Breast epithelium (tissue), 4 donors: ENCODE measurements at regions not wholly inside any gene's neighbourhood (a gene's known extent, or its start where the extent isn't known, plus 50 kb on each side); places are given as distances from the start of the nearest gene placed in this dataset.

Experiments
- DNase-seq, 2 donors: peaks; one replicate each; pipeline ENCODE4 v3.0.0-alpha.2; 2019; ENCODE audit warnings: low spot score in 2 of 2
- H3K27ac ChIP-seq, 2 donors: fragments of 200-600 bp; sonication (generic) in 1 of 2; one replicate each; pipeline ENCODE4 v1.5.1; 2016 to 2019; ENCODE audit warnings: mild to moderate bottlenecking in 1 of 2
- H3K27me3 ChIP-seq, 2 donors: fragments of 200-600 bp; sonication (generic) in 1 of 2; one replicate each; pipeline versions ENCODE4 v1.5.1 to v1.6.0; 2017 to 2019; ENCODE audit warnings: control low read depth in 1 of 2, mild to moderate bottlenecking in 1 of 2
- H3K36me3 ChIP-seq: fragments of 200-600 bp; one replicate; pipeline ENCODE4 v1.5.1; 2019
- H3K4me1 ChIP-seq, 2 donors: fragments of 200-600 bp; sonication (generic); one replicate each; pipeline ENCODE4 v1.5.1; 2016 to 2019; ENCODE audit warnings: control low read depth in 1 of 2
- H3K4me3 ChIP-seq, 3 donors: fragments of 200-600 bp; sonication (generic); 1 replicate in 2 of 3; 2 replicates in 1 of 3; pipeline ENCODE4 v1.5.1; 2016 to 2019; ENCODE audit warnings: mild to moderate bottlenecking in 3 of 3, moderate library complexity in 2 of 3
- H3K9me3 ChIP-seq, 2 donors: fragments of 200-600 bp; sonication (generic) in 1 of 2; one replicate each; pipeline ENCODE4 v1.5.1; 2016 to 2019; ENCODE audit warnings: control low read depth in 1 of 2
- POLR2A ChIP-seq: fragments of 450-650 bp; IDR thresholded peaks from one replicate; pipeline ENCODE4 v1.6.1; 2016; ENCODE audit warnings: antibody characterized with exemption, mild to moderate bottlenecking, moderate library complexity
- POLR2AphosphoS5 ChIP-seq, 3 donors: sonication (generic); formaldehyde crosslinking; IDR thresholded peaks; one replicate each; pipeline ENCODE4 v1.6.1; 2017; ENCODE audit warnings: antibody characterized with exemption in 3 of 3
- intact Hi-C: fragments of 100-400 bp; cut with DNase I; formaldehyde crosslinking; loops from one replicate; pipeline ENCODE4 v1.15.1; 2023; ENCODE audit warnings: low total_unique reads
- TF ChIP-seq, protein P1 (sequence below), 3 donors: fragments of 450-650 bp; IDR thresholded peaks; one replicate each; pipeline ENCODE4 v1.5.1; 2016 to 2017; ENCODE audit warnings: antibody characterized with exemption in 3 of 3, mild to moderate bottlenecking in 3 of 3, moderate library complexity in 3 of 3

DNA sequence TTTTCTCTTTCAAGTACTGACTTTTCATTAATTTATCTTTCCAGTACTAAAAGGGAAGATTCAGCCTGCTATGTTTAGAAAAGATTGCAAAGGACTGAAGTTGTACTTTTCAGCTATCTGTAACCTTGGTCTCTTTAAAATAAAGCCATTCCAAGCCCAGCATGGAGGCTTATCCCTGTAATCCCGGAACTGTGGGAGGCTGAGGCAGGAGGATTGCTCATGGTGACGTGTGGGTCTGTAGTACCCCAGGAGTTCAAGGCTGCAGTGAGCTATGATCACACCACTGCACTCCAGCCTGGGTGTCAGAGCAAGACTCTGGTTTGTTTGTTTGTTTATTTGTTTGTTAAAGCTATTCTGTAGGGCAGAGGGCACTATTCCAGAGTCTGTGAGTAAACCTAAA, 50.6 kb upstream of the TMEM170B start:
- TF ChIP-seq, protein P1, sequence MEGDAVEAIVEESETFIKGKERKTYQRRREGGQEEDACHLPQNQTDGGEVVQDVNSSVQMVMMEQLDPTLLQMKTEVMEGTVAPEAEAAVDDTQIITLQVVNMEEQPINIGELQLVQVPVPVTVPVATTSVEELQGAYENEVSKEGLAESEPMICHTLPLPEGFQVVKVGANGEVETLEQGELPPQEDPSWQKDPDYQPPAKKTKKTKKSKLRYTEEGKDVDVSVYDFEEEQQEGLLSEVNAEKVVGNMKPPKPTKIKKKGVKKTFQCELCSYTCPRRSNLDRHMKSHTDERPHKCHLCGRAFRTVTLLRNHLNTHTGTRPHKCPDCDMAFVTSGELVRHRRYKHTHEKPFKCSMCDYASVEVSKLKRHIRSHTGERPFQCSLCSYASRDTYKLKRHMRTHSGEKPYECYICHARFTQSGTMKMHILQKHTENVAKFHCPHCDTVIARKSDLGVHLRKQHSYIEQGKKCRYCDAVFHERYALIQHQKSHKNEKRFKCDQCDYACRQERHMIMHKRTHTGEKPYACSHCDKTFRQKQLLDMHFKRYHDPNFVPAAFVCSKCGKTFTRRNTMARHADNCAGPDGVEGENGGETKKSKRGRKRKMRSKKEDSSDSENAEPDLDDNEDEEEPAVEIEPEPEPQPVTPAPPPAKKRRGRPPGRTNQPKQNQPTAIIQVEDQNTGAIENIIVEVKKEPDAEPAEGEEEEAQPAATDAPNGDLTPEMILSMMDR (IDR thresholded peaks at IDR 0.05) = no peak
- TF ChIP-seq POLR2AphosphoS5 (IDR thresholded peaks at IDR 0.05) (no peak), POLR2A (no peak)
- H3K4me3 ChIP-seq = no peak overlapping the region
- H3K36me3 ChIP-seq = no peaks in the 10 kb centered on the region
- no peak for DNase-seq
- no peak overlapping the region for H3K27ac ChIP-seq
- H3K4me1 ChIP-seq = no peaks in the 10 kb centered on the region
- H3K9me3 ChIP-seq = no peaks in the 10 kb centered on the region
- H3K27me3 ChIP-seq = no peaks in the 10 kb centered on the region
- intact Hi-C loops = no loop called here

DNA sequence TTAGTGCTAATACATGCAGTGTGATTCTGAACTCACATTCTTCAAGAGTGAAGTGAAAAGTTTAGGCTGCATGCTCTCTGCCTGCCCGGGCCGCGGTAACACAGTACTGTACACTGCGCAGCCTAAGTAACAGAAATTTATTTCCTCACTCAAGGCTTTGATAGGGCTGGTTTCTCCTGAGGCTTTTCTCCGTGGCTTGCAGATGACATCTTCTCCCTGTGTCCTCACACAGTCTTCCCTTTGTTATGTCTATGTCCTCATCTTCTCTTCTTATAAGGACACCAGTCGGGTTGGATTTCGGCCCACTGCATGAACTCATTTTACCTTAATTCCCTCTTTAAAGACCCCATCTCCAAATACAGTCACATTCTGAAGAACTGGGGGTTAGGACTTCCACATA, 51.1 kb upstream of the TMEM170B start:
- intact Hi-C loops = no loop called here

GRCh38 chr6:11486051-11486450, 51.5 kb upstream of the TMEM170B start:
- intact Hi-C loops = no loop called here
- TF ChIP-seq POLR2AphosphoS5 (IDR thresholded peaks at IDR 0.05) (no peak), POLR2A (no peak)
- TF ChIP-seq, protein P1 (IDR thresholded peaks at IDR 0.05) = no peak
- no peak for DNase-seq
- no peaks in the 10 kb centered on the region for H3K4me1 ChIP-seq
- no peaks in the 10 kb centered on the region for H3K9me3 ChIP-seq
- H3K4me3 ChIP-seq = no peak overlapping the region
- peak overlapping the region in 1 of 2 donors; percentile 25 for H3K27ac ChIP-seq
- H3K36me3 ChIP-seq = no peaks in the 10 kb centered on the region
- H3K27me3 ChIP-seq = no peaks in the 10 kb centered on the region

More for the DNA sequence above, 51.1 kb upstream of the TMEM170B start:
- H3K4me1 ChIP-seq = no peaks in the 10 kb centered on the region
- peak overlapping the region in 1 of 2 donors; percentile 25 for H3K27ac ChIP-seq
- no peak overlapping the region for H3K4me3 ChIP-seq
- no peaks in the 10 kb centered on the region for H3K36me3 ChIP-seq
- H3K27me3 ChIP-seq = no peaks in the 10 kb centered on the region
- peak in 1 of 2 donors; percentile 66 for DNase-seq
- TF ChIP-seq POLR2A = no peak
- peak in 1 of 3 donors; percentile 25 for TF ChIP-seq POLR2AphosphoS5 (IDR thresholded peaks at IDR 0.05)
- no peaks in the 10 kb centered on the region for H3K9me3 ChIP-seq

GRCh38 chr6:11485271-11485670, 52.3 kb upstream of the TMEM170B start:
- Histone ChIP-seq H3K36me3 (no peaks in the 10 kb centered on the region), H3K27me3 (no peaks in the 10 kb centered on the region), H3K4me1 (no peaks in the 10 kb centered on the region), H3K4me3 (no peak overlapping the region), H3K9me3 (no peaks in the 10 kb centered on the region), H3K27ac (no peak overlapping the region)
- TF ChIP-seq POLR2AphosphoS5 (IDR thresholded peaks at IDR 0.05) (no peak), POLR2A (no peak)
- DNase-seq = no peak
- intact Hi-C loops = no loop called here

GRCh38 chr6:11484441-11484840, 53.1 kb upstream of the TMEM170B start:
- Histone ChIP-seq H3K9me3 (no peaks in the 10 kb centered on the region), H3K4me1 (no peaks in the 10 kb centered on the region), H3K4me3 (no peak overlapping the region), H3K36me3 (no peaks in the 10 kb centered on the region), H3K27me3 (no peaks in the 10 kb centered on the region), H3K27ac (no peak overlapping the region)
- DNase-seq = no peak
- TF ChIP-seq, protein P1 (IDR thresholded peaks at IDR 0.05) = no peak
- TF ChIP-seq POLR2AphosphoS5 (IDR thresholded peaks at IDR 0.05) = no peak
- TF ChIP-seq POLR2A = no peak
- intact Hi-C loops = no loop called here

DNA sequence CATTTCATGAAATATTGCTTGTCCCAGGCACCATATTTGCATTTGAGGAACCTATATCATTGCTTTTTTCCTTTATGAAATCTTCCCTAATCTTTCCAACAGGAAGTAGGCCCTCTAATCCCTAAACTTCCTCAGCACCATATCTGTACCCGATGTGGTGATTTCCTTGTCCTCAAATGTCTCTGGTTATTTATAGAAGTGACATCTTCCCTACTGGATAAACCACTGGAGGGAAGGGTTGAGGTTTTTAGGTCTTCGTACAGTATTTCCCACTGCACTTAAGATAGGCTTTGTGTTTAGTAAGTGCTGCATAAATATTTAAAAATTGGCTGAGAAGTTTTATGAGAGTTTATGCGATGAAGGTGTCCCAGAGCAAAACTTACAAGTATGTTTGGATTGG, 54.9 kb upstream of the TMEM170B start:
- Histone ChIP-seq H3K9me3 (no peaks in the 10 kb centered on the region), H3K27me3 (no peaks in the 10 kb centered on the region), H3K4me1 (no peaks in the 10 kb centered on the region), H3K36me3 (no peaks in the 10 kb centered on the region), H3K27ac (no peak overlapping the region), H3K4me3 (no peak overlapping the region)
- intact Hi-C loops = no loop called here
- DNase-seq = no peak
- TF ChIP-seq POLR2A (no peak), POLR2AphosphoS5 (IDR thresholded peaks at IDR 0.05) (no peak)
- TF ChIP-seq, protein P1 (IDR thresholded peaks at IDR 0.05) = no peak
